GM21423 (cell line): ENCODE measurements at regions not wholly inside any gene's neighbourhood (a gene's known extent, or its start where the extent isn't known, plus 50 kb on each side); places are given as distances from the start of the nearest gene placed in this dataset.
A peak's percentile ranks its signal among the peaks of the same experiment; 100 is the strongest.
"Not testable (repeated sequence)": the region's sequence is repeated elsewhere in the genome, so short reads cannot be mapped to it uniquely, and the experiment has no call there.

Experiments
- ATAC-seq: cut with Tn5 transposase; IDR thresholded peaks from one replicate; pipeline ENCODE4 v1.9.1; 2021; ENCODE audit warnings: mild to moderate bottlenecking, moderate library complexity; ENCODE audit not compliant: unreplicated experiment

- no peak for ATAC-seq
Observed at GRCh38 chr10:28188526-28188925, 114.3 kb downstream of the MPP7 start.

- ATAC-seq: no peak
Observed at GRCh38 chr10:28186887-28187578, 115.8 kb downstream of the MPP7 start.

- ATAC-seq: no peak
Observed at GRCh38 chr10:28186461-28186860, 116.4 kb downstream of the MPP7 start.

- ATAC-seq: no peak
Observed at GRCh38 chr10:28184810-28185209, 118.1 kb downstream of the MPP7 start.

- ATAC-seq: no peak
Observed at GRCh38 chr10:28181478-28182096, 121.3 kb downstream of the MPP7 start.

GRCh38 chr10:28180654-28181053 lies 122.2 kb downstream of the MPP7 start:
- no peak for ATAC-seq

GRCh38 chr10:28179743-28180099 lies 123.1 kb downstream of the MPP7 start:
- ATAC-seq: no peak

- peak; percentile 62 for ATAC-seq
Observed at GRCh38 chr10:28179006-28179742, 123.7 kb downstream of the MPP7 start.

- ATAC-seq: no peak
Observed at GRCh38 chr10:28177944-28178637, 124.8 kb downstream of the MPP7 start.

GRCh38 chr10:28176498-28176897 lies 126.4 kb downstream of the MPP7 start:
- ATAC-seq: not testable (repeated sequence)

- no peak for ATAC-seq
Observed at GRCh38 chr10:28172223-28172610, 130.6 kb downstream of the MPP7 start.

- no peak for ATAC-seq
Observed at GRCh38 chr10:28171468-28172222, 131.2 kb downstream of the MPP7 start.

- ATAC-seq: peak; percentile 97
Observed at GRCh38 chr10:28169525-28169924, 133.3 kb downstream of the MPP7 start.

GRCh38 chr10:28160866-28161405 lies 141.9 kb downstream of the MPP7 start:
- ATAC-seq: no peak

GRCh38 chr10:28157379-28157778 lies 145.5 kb downstream of the MPP7 start:
- no peak for ATAC-seq

- ATAC-seq: no peak
Observed at GRCh38 chr10:28155726-28156125, 147.1 kb downstream of the MPP7 start.

- ATAC-seq: no peak
Observed at GRCh38 chr10:28151636-28152035, 151.2 kb downstream of the MPP7 start.

- ATAC-seq: no peak
Observed at GRCh38 chr10:28149746-28150145, 150.9 kb upstream of the ODAD2 start.

GRCh38 chr10:28147706-28148105 lies 148.8 kb upstream of the ODAD2 start:
- ATAC-seq: no peak

- ATAC-seq: no peak
Observed at GRCh38 chr10:28139138-28139537, 140.3 kb upstream of the ODAD2 start.
